ENCODE measurements at regions not wholly inside any gene's neighbourhood (a gene's known extent, or its start where the extent isn't known, plus 50 kb on each side); places are given as distances from the start of the nearest gene placed in this dataset.

DNA sequence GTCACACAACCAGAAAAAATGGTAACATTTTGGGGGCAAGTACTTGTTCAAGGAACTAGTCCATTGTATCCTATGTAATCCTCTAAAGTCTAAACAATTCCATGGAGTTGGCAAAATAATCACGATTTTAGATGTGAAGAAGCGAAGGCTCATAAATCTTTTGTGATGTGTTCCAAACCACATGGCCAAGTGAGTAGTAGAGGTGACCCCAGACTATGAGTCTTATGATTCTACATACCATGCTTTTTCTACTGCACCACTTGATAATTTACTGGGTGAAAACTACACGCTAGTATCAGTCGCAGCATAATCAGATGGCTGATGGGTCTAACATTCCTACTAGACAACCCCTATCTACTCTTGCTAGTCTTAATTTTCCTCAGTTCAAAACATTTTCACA is 371.4 kb downstream of the OSR1 start:
- 92% methylated on average over 4 of the region's 4 CpGs for WGBS
- no peaks in the 10 kb centered on the region for H3K27me3 ChIP-seq (ENCODE audit: control insufficient read depth in 4 of 4, insufficient read depth in 4 of 4, low read length in 3 of 4)
- no peak for DNase-seq (ENCODE audit: low spot score)
- H3K4me1 ChIP-seq (ENCODE audit: control insufficient read depth in 4 of 4, insufficient read depth in 4 of 4, low read length in 3 of 4), result peaks cover 0 to 15% (median 8%) of the 10 kb centered on the region in 4 donors
- TF ChIP-seq RXRA (IDR thresholded peaks at IDR 0.05) (no peak), NR2F2 (IDR thresholded peaks at IDR 0.05) (no peak), MAX (IDR thresholded peaks at IDR 0.05) (no peak), FOXA1 (IDR thresholded peaks at IDR 0.05) (no peak), RAD21 (IDR thresholded peaks at IDR 0.05) (no peak), GABPA (IDR thresholded peaks at IDR 0.05 in 1 of 2, conservative IDR thresholded peaks at IDR 0.05 in 1 of 2) (no peak), SP1 (IDR thresholded peaks at IDR 0.05) (no peak), ZBTB33 (IDR thresholded peaks at IDR 0.05) (no peak)
- H3K36me3 ChIP-seq (ENCODE audit: control insufficient read depth in 4 of 4, insufficient read depth in 3 of 4, low read depth in 1 of 4, low read length in 3 of 4), result no peaks in the 10 kb centered on the region
- H3K27ac ChIP-seq (ENCODE audit: low read depth in 1 of 2, low read length in 2 of 2), result no peak overlapping the region
- H3K9me3 ChIP-seq (ENCODE audit: control insufficient read depth in 4 of 4, low read length in 3 of 4), result no peaks in the 10 kb centered on the region
- no peak overlapping the region for H3K4me3 ChIP-seq (ENCODE audit: low read depth in 1 of 3, low read length in 3 of 3)
- H3K9ac ChIP-seq (ENCODE audit: low read depth in 1 of 2, low read length in 2 of 2), result no peak overlapping the region

GRCh38 chr2:18986046-18986445 is 372.4 kb downstream of the OSR1 start:
- TF ChIP-seq GABPA (IDR thresholded peaks at IDR 0.05 in 1 of 2, conservative IDR thresholded peaks at IDR 0.05 in 1 of 2), result no peak
- TF ChIP-seq EGR1 (IDR thresholded peaks at IDR 0.05; ENCODE audit: low read depth in 2 of 2), result no peak
- TF ChIP-seq MAX (IDR thresholded peaks at IDR 0.05), result no peak
- no peak for TF ChIP-seq HNF4G (IDR thresholded peaks at IDR 0.05)
- TF ChIP-seq ATF3 (IDR thresholded peaks at IDR 0.05), result no peak
- TF ChIP-seq FOXA2 (IDR thresholded peaks at IDR 0.05), result no peak
- no peak for TF ChIP-seq YY1 (IDR thresholded peaks at IDR 0.05)
- no peak for TF ChIP-seq ZBTB33 (IDR thresholded peaks at IDR 0.05)
- no peak for TF ChIP-seq HNF4A (conservative IDR thresholded peaks at IDR 0.05)
- no peak for TF ChIP-seq RAD21 (IDR thresholded peaks at IDR 0.05)
- TF ChIP-seq RXRA (IDR thresholded peaks at IDR 0.05), result no peak
- TF ChIP-seq JUND (IDR thresholded peaks at IDR 0.05), result no peak
- TF ChIP-seq, protein P1, sequence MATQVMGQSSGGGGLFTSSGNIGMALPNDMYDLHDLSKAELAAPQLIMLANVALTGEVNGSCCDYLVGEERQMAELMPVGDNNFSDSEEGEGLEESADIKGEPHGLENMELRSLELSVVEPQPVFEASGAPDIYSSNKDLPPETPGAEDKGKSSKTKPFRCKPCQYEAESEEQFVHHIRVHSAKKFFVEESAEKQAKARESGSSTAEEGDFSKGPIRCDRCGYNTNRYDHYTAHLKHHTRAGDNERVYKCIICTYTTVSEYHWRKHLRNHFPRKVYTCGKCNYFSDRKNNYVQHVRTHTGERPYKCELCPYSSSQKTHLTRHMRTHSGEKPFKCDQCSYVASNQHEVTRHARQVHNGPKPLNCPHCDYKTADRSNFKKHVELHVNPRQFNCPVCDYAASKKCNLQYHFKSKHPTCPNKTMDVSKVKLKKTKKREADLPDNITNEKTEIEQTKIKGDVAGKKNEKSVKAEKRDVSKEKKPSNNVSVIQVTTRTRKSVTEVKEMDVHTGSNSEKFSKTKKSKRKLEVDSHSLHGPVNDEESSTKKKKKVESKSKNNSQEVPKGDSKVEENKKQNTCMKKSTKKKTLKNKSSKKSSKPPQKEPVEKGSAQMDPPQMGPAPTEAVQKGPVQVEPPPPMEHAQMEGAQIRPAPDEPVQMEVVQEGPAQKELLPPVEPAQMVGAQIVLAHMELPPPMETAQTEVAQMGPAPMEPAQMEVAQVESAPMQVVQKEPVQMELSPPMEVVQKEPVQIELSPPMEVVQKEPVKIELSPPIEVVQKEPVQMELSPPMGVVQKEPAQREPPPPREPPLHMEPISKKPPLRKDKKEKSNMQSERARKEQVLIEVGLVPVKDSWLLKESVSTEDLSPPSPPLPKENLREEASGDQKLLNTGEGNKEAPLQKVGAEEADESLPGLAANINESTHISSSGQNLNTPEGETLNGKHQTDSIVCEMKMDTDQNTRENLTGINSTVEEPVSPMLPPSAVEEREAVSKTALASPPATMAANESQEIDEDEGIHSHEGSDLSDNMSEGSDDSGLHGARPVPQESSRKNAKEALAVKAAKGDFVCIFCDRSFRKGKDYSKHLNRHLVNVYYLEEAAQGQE (IDR thresholded peaks at IDR 0.05), result no peak
- no peak for TF ChIP-seq FOXA1 (IDR thresholded peaks at IDR 0.05)
- TF ChIP-seq TAF1 (conservative IDR thresholded peaks at IDR 0.05), result no peak
- Histone ChIP-seq H3K4me1 (ENCODE audit: control insufficient read depth in 4 of 4, insufficient read depth in 4 of 4, low read length in 3 of 4) (peaks cover 0 to 5% (median under 1%) of the 10 kb centered on the region in 4 donors), H3K4me3 (ENCODE audit: low read depth in 1 of 3, low read length in 3 of 3) (no peak overlapping the region), H3K27ac (ENCODE audit: low read depth in 1 of 2, low read length in 2 of 2) (no peak overlapping the region), H3K9ac (ENCODE audit: low read depth in 1 of 2, low read length in 2 of 2) (no peak overlapping the region), H3K27me3 (ENCODE audit: control insufficient read depth in 4 of 4, insufficient read depth in 4 of 4, low read length in 3 of 4) (no peaks in the 10 kb centered on the region), H3K9me3 (ENCODE audit: control insufficient read depth in 4 of 4, low read length in 3 of 4) (no peaks in the 10 kb centered on the region), H3K36me3 (ENCODE audit: control insufficient read depth in 4 of 4, insufficient read depth in 3 of 4, low read depth in 1 of 4, low read length in 3 of 4) (no peaks in the 10 kb centered on the region)
- no peak for DNase-seq (ENCODE audit: low spot score)

Data from liver (tissue), 7 donors.